HEK293T (cell line): ENCODE measurements at regions not wholly inside any gene's neighbourhood (a gene's known extent, or its start where the extent isn't known, plus 50 kb on each side); places are given as distances from the start of the nearest gene placed in this dataset.

Experiments
- CTCF ChIA-PET: fragments of 350-600 bp; formaldehyde crosslinking; extraction: SDS; loops from one replicate; lab custom pipeline; 2021; ENCODE audit warnings: antibody characterized with exemption, inconsistent platforms; lab: Yijun Ruan, JAX
- POLR2A ChIA-PET: fragments of 350-600 bp; formaldehyde crosslinking; extraction: SDS; loops from one replicate; lab custom pipeline; 2020; ENCODE audit warnings: antibody characterized with exemption, inconsistent platforms; lab: Yijun Ruan, JAX
- DNase-seq: peaks from one replicate; pipeline ENCODE4 v3.0.0; 2012; ENCODE audit warnings: mixed read lengths; ENCODE audit errors: extremely low spot score
- ARNT ChIP-seq: fragments of 450-650 bp; IDR thresholded peaks from 2 replicates; pipeline ENCODE4 v1.6.1; 2017; ENCODE audit warnings: mild to moderate bottlenecking
- BHLHE40 ChIP-seq: fragments of 450-650 bp; IDR thresholded peaks from 2 replicates; pipeline ENCODE4 v1.6.1; 2016; ENCODE audit warnings: mild to moderate bottlenecking, moderate library complexity, borderline replicate concordance
- CTBP1 ChIP-seq: fragments of 450-650 bp; IDR thresholded peaks from 2 replicates; pipeline ENCODE4 v1.6.1; 2016; ENCODE audit warnings: borderline replicate concordance
- ELF4 ChIP-seq: fragments of 450-650 bp; IDR thresholded peaks from 2 replicates; pipeline ENCODE4 v1.6.1; 2017; ENCODE audit warnings: antibody characterized with exemption
- FOXA1 ChIP-seq: fragments of 450-650 bp; IDR thresholded peaks from 2 replicates; pipeline ENCODE4 v1.6.1; 2016; ENCODE audit warnings: mild to moderate bottlenecking
- FOXK2 ChIP-seq: fragments of 450-650 bp; IDR thresholded peaks from 2 replicates; pipeline ENCODE4 v1.6.1; 2016; ENCODE audit warnings: mild to moderate bottlenecking
- FOXM1 ChIP-seq: fragments of 450-650 bp; IDR thresholded peaks from 2 replicates; pipeline ENCODE4 v1.6.1; 2017; ENCODE audit warnings: mild to moderate bottlenecking, borderline replicate concordance
- HDGF ChIP-seq: fragments of 450-650 bp; IDR thresholded peaks from 2 replicates; pipeline ENCODE4 v1.6.1; 2017; ENCODE audit warnings: antibody characterized with exemption, borderline replicate concordance
- L3MBTL2 ChIP-seq: fragments of 450-650 bp; conservative IDR thresholded peaks from 2 replicates; pipeline ENCODE4 v1.6.1; 2016; ENCODE audit warnings: mild to moderate bottlenecking
- LEF1 ChIP-seq: fragments of 450-650 bp; IDR thresholded peaks from 2 replicates; pipeline ENCODE4 v1.6.1; 2017; ENCODE audit warnings: mild to moderate bottlenecking, borderline replicate concordance
- NFRKB ChIP-seq: fragments of 450-650 bp; IDR thresholded peaks from 2 replicates; pipeline ENCODE4 v1.6.1; 2016; ENCODE audit warnings: mild to moderate bottlenecking, moderate library complexity
- SP1 ChIP-seq: fragments of 450-650 bp; IDR thresholded peaks from 2 replicates; pipeline ENCODE4 v1.6.1; 2017
- SUZ12 ChIP-seq: fragments of 450-650 bp; IDR thresholded peaks from 2 replicates; pipeline ENCODE4 v1.6.1; 2016; ENCODE audit warnings: mild to moderate bottlenecking
- TARDBP ChIP-seq: fragments of 450-650 bp; IDR thresholded peaks from 2 replicates; pipeline ENCODE4 v1.6.1; 2016
- ZNF384 ChIP-seq: fragments of 450-650 bp; IDR thresholded peaks from 2 replicates; pipeline ENCODE4 v1.6.1; 2016
- TF ChIP-seq, protein P1 (sequence below): fragments of 450-650 bp; IDR thresholded peaks from 2 replicates; pipeline ENCODE4 v1.6.1; 2016

DNA sequence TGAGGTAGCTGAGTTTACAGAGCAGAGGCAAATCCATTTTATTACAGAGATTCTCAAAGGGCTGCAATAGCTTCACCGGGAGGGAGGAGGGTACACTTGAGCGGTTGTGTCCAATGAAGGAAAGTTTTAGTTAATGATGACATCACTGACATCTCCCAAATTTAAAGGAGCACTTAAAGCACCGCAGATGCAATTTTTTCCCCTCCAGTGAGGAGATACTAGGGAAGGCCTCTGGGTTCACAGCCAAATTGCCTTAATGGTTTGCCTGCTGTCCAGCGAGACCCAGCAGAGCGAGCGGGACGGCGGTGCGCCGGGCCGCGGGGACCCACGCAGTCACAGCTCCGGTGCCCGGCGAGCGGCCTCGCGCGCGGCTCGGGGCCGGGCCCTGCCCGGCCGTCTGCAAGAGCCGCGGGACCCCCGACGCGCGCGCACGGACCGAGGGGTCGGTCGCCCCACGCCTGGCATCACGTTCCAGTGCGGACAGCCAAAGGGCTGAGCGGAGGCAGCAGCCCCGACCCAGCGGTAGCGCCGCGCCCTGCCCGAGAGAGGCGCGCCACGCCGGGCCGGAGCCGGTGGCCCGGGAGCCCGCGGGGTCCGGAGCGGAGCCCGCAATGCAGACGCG is 160.5 kb upstream of the CHRNA7 start:
- ChIA-PET POLR2A (no interaction called here), CTCF (no interaction called here)
- DNase-seq, result no peak
- TF ChIP-seq ZNF384, result no peak
- no peak for TF ChIP-seq CTBP1
- no peak for TF ChIP-seq L3MBTL2
- TF ChIP-seq TARDBP, result no peak
- TF ChIP-seq HDGF, result no peak
- TF ChIP-seq FOXM1, result no peak
- no peak for TF ChIP-seq NFRKB
- no peak for TF ChIP-seq SP1
- TF ChIP-seq, protein P1, sequence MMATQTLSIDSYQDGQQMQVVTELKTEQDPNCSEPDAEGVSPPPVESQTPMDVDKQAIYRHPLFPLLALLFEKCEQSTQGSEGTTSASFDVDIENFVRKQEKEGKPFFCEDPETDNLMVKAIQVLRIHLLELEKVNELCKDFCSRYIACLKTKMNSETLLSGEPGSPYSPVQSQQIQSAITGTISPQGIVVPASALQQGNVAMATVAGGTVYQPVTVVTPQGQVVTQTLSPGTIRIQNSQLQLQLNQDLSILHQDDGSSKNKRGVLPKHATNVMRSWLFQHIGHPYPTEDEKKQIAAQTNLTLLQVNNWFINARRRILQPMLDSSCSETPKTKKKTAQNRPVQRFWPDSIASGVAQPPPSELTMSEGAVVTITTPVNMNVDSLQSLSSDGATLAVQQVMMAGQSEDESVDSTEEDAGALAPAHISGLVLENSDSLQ, result no peak
- no peak for TF ChIP-seq SUZ12
- TF ChIP-seq LEF1, result no peak

DNA sequence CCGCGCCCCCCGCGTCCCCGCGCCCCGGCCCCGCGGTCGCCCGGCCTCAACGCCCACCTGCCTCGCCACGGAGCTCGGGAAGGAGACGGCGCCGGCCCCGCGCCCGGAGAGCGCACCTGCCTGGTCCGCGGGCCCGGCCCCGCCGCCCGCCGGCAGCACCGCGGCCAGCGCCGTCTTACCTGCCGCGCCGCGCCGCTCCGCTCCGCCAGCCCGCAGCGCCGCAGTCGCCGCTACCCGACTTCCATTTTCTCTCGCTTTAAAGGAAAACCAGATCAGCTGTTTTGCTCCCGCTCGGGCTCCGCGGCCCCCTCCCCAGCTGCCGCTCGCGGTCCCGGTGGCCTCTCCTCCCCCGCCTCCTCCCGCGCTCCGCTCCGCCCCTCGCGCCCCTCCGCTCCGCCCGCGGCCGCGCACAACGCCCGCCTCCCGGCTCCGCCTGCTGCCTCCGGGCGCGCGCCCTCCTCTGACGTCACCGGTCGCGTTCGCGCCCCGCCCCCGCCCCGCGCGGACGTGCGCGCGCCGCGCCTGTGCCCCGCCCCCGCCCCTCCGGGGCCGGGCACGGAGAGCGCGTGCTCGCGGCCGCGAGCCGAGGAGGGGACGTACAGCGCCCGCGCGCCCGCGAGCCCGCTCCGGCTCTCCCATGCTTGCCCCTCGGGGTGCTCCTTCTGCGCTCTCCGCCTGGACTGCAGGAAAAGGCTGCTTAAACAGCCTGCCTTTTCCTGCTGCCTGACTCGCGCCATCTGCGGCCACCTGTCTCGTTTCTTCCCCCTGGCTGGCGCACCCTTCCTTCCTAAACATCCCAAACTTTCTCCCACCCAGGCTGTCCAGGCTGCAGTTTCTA is 159.8 kb upstream of the CHRNA7 start, which contains the start of gene OTUD7A:
Gene OTUD7A, minus strand, starts transcription at position 346 of the 838 bp plus-strand sequence.
- peak; percentile 81 for DNase-seq
- POLR2A ChIA-PET, result interaction anchor here (0.7 kb wide), 1 partner anchor 154 kb away, joined by 3 read pairs; no protein-coding TSS in a partner anchor
- CTCF ChIA-PET, result no interaction called here
- TF ChIP-seq BHLHE40 (no peak), L3MBTL2 (peak; percentile 26; the same call in 1 of the 2 replicates)

DNA sequence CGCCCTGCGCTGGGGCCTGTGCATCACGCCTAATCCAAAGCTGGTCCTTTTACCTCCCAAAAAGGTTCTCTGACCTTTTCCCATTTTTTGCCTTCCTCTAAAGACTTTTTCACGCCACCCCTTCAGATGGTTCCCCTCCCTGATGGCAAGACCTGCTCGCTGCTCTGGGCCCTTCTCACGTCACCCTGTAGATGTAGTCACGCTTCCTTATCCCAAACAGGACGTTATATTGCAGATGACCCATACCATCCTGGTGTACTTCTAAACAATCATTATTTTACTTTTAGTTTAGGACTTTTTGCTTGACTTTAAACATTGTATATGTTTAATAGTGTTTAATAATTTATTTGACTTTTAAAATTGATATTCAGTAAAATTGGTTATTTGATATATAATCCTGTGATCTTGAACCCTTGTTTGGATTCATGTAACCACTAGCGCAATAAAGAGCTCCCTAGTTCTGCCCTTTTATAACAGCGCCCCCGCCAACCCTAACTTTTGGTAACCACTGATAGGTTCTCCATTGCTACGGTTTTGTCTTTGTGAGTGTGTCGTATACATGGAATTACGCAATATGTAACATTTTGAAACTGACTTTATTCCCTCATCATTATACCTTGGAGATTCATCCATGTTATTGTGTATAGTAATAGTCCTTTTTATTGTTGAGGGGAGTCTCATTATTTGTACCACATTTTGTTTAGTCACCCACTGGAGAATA is 159.0 kb upstream of the CHRNA7 start:
- CTCF ChIA-PET, result no interaction called here

GRCh38 chr15:31871887-31872281 is 158.4 kb upstream of the CHRNA7 start:
- CTCF ChIA-PET, result no interaction called here
- POLR2A ChIA-PET, result no interaction called here

More for the DNA sequence above, 159.0 kb upstream of the CHRNA7 start:
- no peak for DNase-seq
- no peak for TF ChIP-seq SP1
- no peak for TF ChIP-seq NFRKB
- no peak for TF ChIP-seq ELF4
- no peak for TF ChIP-seq LEF1
- no peak for TF ChIP-seq HDGF
- no peak for TF ChIP-seq CTBP1
- no peak for TF ChIP-seq TARDBP
- TF ChIP-seq, protein P1, result no peak
- no peak; the same call in 1 of the 2 replicates for TF ChIP-seq L3MBTL2
- TF ChIP-seq ARNT, result no peak
- no peak for TF ChIP-seq FOXM1
- no peak for TF ChIP-seq FOXK2
- POLR2A ChIA-PET, result interaction anchor here (0.7 kb wide), 1 partner anchor 154 kb away, joined by 3 read pairs; no protein-coding TSS in a partner anchor

DNA sequence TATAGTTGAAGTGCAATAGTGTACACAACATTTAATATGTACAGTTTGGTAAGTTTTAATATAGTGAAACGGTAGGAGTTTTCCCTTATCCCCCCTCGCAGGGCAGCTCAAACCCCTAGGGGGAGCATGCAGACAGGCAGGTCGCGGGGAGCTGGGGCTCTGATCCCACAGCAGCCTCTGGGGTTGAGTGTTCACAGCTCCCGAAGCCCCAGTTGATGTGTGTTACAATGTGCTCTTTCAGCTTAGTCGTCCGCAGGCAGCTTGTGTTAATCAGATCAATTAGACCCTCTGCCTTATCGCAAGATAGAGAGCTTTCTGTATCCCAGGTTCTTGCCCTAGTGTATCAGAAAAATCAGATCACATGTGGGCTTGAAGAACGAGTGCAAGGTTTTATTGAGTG is 143.1 kb upstream of the CHRNA7 start:
- no peak for DNase-seq
- ChIA-PET CTCF (no interaction called here), POLR2A (no interaction called here)
- TF ChIP-seq FOXA1 (no peak), ZNF384 (no peak), SUZ12 (no peak), TARDBP (no peak), CTBP1 (no peak), ELF4 (no peak), FOXM1 (no peak), HDGF (no peak), ARNT (no peak), SP1 (no peak)
- TF ChIP-seq, protein P1, result no peak

More at GRCh38 chr15:31871887-31872281, 158.4 kb upstream of the CHRNA7 start:
- DNase-seq, result no peak
- TF ChIP-seq HDGF, result no peak
- TF ChIP-seq ZNF384, result no peak
- TF ChIP-seq L3MBTL2, result no peak
- TF ChIP-seq FOXA1, result no peak
- no peak for TF ChIP-seq ARNT
- no peak for TF ChIP-seq ELF4

GRCh38 chr15:31892513-31892912 is 137.8 kb upstream of the CHRNA7 start:
- TF ChIP-seq FOXA1, result no peak
- TF ChIP-seq ELF4, result no peak
- TF ChIP-seq BHLHE40, result no peak
- no peak for TF ChIP-seq CTBP1
- no peak for TF ChIP-seq NFRKB
- TF ChIP-seq, protein P1, result no peak
- POLR2A ChIA-PET, result no interaction called here
- no peak for DNase-seq
- CTCF ChIA-PET, result no interaction called here
